ENCODE measurements at regions not wholly inside any gene's neighbourhood (a gene's known extent, or its start where the extent isn't known, plus 50 kb on each side); places are given as distances from the start of the nearest gene placed in this dataset.
A peak's percentile ranks its signal among the peaks of the same experiment; 100 is the strongest.

DNA sequence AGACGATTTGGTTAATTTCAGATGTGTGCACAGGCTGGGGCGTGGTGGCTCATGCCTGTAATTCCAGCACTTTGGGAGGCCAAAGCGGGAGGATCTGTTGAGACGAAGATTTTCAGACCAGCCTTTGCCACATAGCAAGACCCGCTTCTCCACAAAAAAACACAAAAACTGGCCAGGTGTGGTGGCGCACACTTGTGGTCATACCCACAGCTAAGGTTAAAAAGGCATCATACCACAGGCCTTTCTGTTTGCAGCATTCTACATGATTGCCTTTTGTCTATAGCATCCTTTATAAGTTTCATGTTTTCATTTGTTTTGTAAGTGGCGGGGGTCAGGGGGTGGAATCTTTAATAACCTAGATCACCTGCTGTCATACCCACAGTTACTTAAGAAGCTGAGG is 239.9 kb upstream of the NOX3 start:
- no peak overlapping the region for H3K4me3 ChIP-seq (ENCODE audit: low read depth, low read length)
- TF ChIP-seq, protein P1, sequence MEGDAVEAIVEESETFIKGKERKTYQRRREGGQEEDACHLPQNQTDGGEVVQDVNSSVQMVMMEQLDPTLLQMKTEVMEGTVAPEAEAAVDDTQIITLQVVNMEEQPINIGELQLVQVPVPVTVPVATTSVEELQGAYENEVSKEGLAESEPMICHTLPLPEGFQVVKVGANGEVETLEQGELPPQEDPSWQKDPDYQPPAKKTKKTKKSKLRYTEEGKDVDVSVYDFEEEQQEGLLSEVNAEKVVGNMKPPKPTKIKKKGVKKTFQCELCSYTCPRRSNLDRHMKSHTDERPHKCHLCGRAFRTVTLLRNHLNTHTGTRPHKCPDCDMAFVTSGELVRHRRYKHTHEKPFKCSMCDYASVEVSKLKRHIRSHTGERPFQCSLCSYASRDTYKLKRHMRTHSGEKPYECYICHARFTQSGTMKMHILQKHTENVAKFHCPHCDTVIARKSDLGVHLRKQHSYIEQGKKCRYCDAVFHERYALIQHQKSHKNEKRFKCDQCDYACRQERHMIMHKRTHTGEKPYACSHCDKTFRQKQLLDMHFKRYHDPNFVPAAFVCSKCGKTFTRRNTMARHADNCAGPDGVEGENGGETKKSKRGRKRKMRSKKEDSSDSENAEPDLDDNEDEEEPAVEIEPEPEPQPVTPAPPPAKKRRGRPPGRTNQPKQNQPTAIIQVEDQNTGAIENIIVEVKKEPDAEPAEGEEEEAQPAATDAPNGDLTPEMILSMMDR (IDR thresholded peaks at IDR 0.05; ENCODE audit: control insufficient read depth, extremely low read depth, insufficient read depth) = no peak
- no peak for DNase-seq (ENCODE audit: low read depth)

DNA sequence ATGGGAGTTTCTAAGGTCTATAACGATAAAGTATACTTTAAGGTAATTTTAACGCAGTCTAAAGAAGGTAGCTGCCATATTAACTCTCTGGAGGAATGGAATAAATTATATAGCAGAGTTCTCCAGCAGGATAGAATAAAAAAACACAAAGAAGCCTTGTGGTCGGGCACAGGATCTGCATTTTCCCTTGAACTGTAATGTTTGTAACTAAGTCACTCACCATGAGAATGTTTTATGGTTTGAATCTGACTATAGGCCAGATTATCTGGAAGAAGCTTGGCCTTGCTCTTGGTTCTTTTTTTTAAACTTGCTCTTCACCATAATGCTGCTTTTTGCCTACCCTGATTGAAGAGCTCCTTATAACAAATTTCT is 238.8 kb upstream of the NOX3 start:
- H3K4me3 ChIP-seq (ENCODE audit: low read depth, low read length) = no peak overlapping the region
- no peak for DNase-seq (ENCODE audit: low read depth)
- TF ChIP-seq, protein P1 (IDR thresholded peaks at IDR 0.05; ENCODE audit: control insufficient read depth, extremely low read depth, insufficient read depth) = no peak

DNA sequence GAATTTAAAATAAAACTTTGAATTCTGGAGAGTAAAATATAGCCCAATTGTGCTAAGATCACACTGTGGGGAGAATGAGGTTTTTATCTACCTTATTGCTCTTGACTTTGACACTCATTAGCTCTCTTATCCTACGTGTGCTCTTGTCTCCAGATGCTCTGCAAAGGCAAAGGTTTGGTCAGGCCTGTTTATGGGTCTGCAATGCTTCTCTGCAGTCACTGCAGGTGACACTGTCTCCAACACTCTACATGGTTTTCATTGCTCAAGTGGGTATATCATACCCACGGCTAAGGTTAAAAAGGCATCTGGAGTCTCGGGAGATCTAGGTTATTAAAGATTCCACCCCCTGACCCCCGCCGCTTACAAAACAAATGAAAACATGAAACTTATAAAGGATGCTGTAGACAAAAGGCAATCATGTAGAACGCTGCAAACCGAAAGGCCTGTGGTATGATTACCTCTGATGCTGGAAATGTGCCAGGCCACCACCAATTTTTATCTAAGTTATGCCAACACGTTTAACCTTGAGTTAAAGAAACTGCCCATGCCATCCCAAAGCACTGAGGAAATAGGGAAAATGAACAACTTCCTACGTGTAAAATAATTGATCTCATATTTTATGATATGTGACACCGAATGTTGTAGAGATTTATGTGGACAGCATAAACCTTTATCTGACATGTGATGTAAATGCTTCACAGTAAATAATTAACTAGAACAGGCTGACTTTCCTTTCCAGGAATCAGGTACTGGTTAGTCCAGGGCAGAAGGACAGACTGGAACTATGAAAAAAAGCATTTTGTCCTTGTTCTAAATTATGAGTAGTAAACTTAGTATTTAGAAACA is 238.2 kb upstream of the NOX3 start:
- no peak overlapping the region for H3K4me3 ChIP-seq (ENCODE audit: low read depth, low read length)
- TF ChIP-seq, protein P1 (IDR thresholded peaks at IDR 0.05; ENCODE audit: control insufficient read depth, extremely low read depth, insufficient read depth) = no peak
- peak; percentile 4 for DNase-seq (ENCODE audit: low read depth)

DNA sequence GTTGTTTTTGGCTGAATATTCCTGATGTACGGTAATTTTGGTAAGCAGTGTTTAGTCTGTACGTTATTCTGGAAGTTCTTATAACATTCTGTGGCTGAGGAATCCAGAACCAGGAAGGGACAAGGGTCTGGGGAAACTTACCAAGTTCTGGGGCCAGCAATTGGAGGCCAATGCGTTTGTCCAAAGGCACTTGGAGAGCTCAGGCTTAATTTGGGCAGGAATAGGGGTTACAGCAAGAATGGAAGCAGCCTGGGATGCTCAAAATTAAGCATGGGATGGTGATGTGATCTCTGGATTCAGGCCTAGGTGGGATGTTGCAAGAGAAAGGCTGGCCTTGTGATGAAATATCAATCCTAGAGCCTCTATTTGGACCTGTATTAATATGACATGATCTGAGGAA is 235.2 kb upstream of the NOX3 start:
- DNase-seq (ENCODE audit: low read depth) = no peak
- no peak overlapping the region for H3K4me3 ChIP-seq (ENCODE audit: low read depth, low read length)
- TF ChIP-seq, protein P1 (IDR thresholded peaks at IDR 0.05; ENCODE audit: control insufficient read depth, extremely low read depth, insufficient read depth) = no peak

- H3K4me3 ChIP-seq (ENCODE audit: low read depth, low read length) = no peak overlapping the region
- TF ChIP-seq, protein P1 (IDR thresholded peaks at IDR 0.05; ENCODE audit: control insufficient read depth, extremely low read depth, insufficient read depth) = no peak
- no peak for DNase-seq (ENCODE audit: low read depth)
Measured at GRCh38 chr6:155687645-155688044, 232.0 kb upstream of the NOX3 start.

- H3K4me3 ChIP-seq (ENCODE audit: low read depth, low read length) = no peak overlapping the region
- no peak for DNase-seq (ENCODE audit: low read depth)
- TF ChIP-seq, protein P1 (IDR thresholded peaks at IDR 0.05; ENCODE audit: control insufficient read depth, extremely low read depth, insufficient read depth) = no peak
Measured at GRCh38 chr6:155684416-155685196, 229.0 kb upstream of the NOX3 start.

All from LNCaP clone FGC (cell line).